ENCODE measurements at regions not wholly inside any gene's neighbourhood (a gene's known extent, or its start where the extent isn't known, plus 50 kb on each side); places are given as distances from the start of the nearest gene placed in this dataset.

- no peak for TF ChIP-seq CTCF (IDR thresholded peaks at IDR 0.05; ENCODE audit: low read depth, low read length)
- H3K27me3 ChIP-seq (ENCODE audit: insufficient read depth, low read depth, severe bottlenecking): no peaks in the 10 kb centered on the region
- H3K4me3 ChIP-seq (ENCODE audit: low read depth, low read length): no peak overlapping the region
- no peaks in the 10 kb centered on the region for H3K36me3 ChIP-seq
- no peaks in the 10 kb centered on the region for H3K9me3 ChIP-seq (ENCODE audit: severe bottlenecking)
- H3K27ac ChIP-seq: no peak overlapping the region
- DNase-seq: no peak
Measured at GRCh38 chr13:47421525-47421924, 524.7 kb upstream of the HTR2A start.

DNA sequence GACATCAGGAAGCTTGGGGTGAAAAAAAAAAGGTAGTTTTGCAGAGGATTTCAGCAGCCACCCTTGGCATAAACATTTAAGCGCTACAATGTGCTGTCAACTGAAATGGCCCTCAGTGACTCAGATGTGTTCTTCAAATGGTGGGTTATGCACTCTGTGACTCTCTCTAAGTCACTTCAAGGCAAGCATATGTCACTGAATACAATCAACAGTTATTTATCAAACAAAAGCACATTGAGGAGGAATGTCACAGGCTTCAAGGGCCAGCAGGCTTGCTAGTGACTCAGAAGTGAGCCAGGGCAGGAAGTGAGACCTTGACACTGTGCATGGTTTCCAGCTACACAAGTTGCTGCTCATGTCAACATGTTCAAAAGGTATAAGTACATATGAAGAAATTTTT is 523.7 kb upstream of the HTR2A start:
- no peak overlapping the region for H3K4me3 ChIP-seq (ENCODE audit: low read depth, low read length)
- DNase-seq: no peak
- H3K36me3 ChIP-seq: no peaks in the 10 kb centered on the region
- H3K9me3 ChIP-seq (ENCODE audit: severe bottlenecking): no peaks in the 10 kb centered on the region
- no peaks in the 10 kb centered on the region for H3K27me3 ChIP-seq (ENCODE audit: insufficient read depth, low read depth, severe bottlenecking)
- no peak overlapping the region for H3K27ac ChIP-seq
- TF ChIP-seq CTCF (IDR thresholded peaks at IDR 0.05; ENCODE audit: low read depth, low read length): no peak

DNA sequence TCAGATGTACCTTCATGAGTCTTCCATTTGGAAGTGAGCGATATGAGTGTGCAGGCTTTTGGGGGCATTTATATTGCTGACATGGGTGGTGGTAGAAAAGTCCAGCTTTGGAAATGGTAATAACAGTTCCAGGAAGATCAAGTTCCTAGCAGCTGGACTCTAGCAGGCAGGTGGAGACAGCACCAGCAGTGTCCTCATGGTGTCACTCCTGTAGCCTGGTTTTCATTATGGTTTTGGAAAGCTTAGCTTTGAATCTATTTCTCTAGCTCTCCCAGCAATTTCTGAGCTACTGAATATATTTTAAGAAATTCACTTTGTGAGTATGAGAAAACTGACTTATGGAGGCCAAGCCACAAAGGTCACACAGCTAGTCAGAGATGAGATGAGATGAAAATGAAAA is 523.2 kb upstream of the HTR2A start:
- Histone ChIP-seq H3K9me3 (ENCODE audit: severe bottlenecking) (no peaks in the 10 kb centered on the region), H3K36me3 (no peaks in the 10 kb centered on the region), H3K27me3 (ENCODE audit: insufficient read depth, low read depth, severe bottlenecking) (no peaks in the 10 kb centered on the region), H3K4me3 (ENCODE audit: low read depth, low read length) (no peak overlapping the region), H3K27ac (no peak overlapping the region)
- DNase-seq: no peak
- TF ChIP-seq CTCF (IDR thresholded peaks at IDR 0.05; ENCODE audit: low read depth, low read length): no peak

- Histone ChIP-seq H3K4me3 (ENCODE audit: low read depth, low read length) (no peak overlapping the region), H3K36me3 (no peaks in the 10 kb centered on the region), H3K27ac (no peak overlapping the region), H3K27me3 (ENCODE audit: insufficient read depth, low read depth, severe bottlenecking) (no peaks in the 10 kb centered on the region), H3K9me3 (ENCODE audit: severe bottlenecking) (no peaks in the 10 kb centered on the region)
- no peak for TF ChIP-seq CTCF (IDR thresholded peaks at IDR 0.05; ENCODE audit: low read depth, low read length)
- DNase-seq: no peak
Measured at GRCh38 chr13:47418206-47418920, 521.5 kb upstream of the HTR2A start.

- Histone ChIP-seq H3K27me3 (ENCODE audit: insufficient read depth, low read depth, severe bottlenecking) (no peaks in the 10 kb centered on the region), H3K36me3 (no peaks in the 10 kb centered on the region), H3K27ac (no peak overlapping the region), H3K4me3 (ENCODE audit: low read depth, low read length) (no peak overlapping the region), H3K9me3 (ENCODE audit: severe bottlenecking) (no peaks in the 10 kb centered on the region)
- TF ChIP-seq CTCF (IDR thresholded peaks at IDR 0.05; ENCODE audit: low read depth, low read length): no peak
- no peak for DNase-seq
Measured at GRCh38 chr13:47417485-47417884, 520.6 kb upstream of the HTR2A start.

DNA sequence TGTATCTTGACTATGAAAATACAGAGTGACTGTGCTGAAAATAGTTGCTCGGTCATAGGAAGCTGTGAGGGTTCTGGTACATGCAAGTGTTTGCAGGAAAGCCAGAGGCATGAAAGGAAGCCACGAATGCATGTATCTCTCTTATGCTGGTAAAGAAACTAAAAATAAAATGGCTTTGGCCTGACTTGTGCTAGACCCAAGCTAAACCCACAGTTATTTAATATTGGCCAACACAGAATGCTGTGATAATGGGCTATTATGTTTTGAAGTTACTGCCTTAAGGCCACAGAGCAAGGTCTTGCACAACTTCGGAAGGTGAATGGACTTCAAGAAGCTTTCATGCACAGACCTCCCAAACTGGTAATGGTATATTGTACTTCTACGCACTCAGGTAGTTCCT is 518.2 kb upstream of the HTR2A start:
- Histone ChIP-seq H3K27ac (no peak overlapping the region), H3K36me3 (no peaks in the 10 kb centered on the region), H3K4me3 (ENCODE audit: low read depth, low read length) (no peak overlapping the region), H3K9me3 (ENCODE audit: severe bottlenecking) (no peaks in the 10 kb centered on the region), H3K27me3 (ENCODE audit: insufficient read depth, low read depth, severe bottlenecking) (no peaks in the 10 kb centered on the region)
- TF ChIP-seq CTCF (IDR thresholded peaks at IDR 0.05; ENCODE audit: low read depth, low read length): no peak
- DNase-seq: no peak

All from WERI-Rb-1 (cell line).